Immature natural killer cell (primary cell): ENCODE measurements at regions not wholly inside any gene's neighbourhood (a gene's known extent, or its start where the extent isn't known, plus 50 kb on each side); places are given as distances from the start of the nearest gene placed in this dataset.
"Not testable (repeated sequence)": the region's sequence is repeated elsewhere in the genome, so short reads cannot be mapped to it uniquely, and the experiment has no call there.

ENCODE experiments used
- DNase-seq, 3 donors: peaks; one replicate each; pipeline ENCODE4 v3.0.0; 2022; ENCODE audit warnings: mixed read lengths in 1 of 3
- H3K27ac Mint-ChIP-seq, 6 donors: one replicate each; pipeline ENCODE4 v1.8.0; 2020; ENCODE audit warnings: mixed read lengths in 6 of 6, mild to moderate bottlenecking in 5 of 6, inconsistent platforms in 4 of 6, moderate library complexity in 3 of 6
- H3K27me3 Mint-ChIP-seq, 3 donors: one replicate each; pipeline ENCODE4 v1.8.0; 2020 to 2021; ENCODE audit warnings: low read depth in 3 of 3, mild to moderate bottlenecking in 3 of 3, mixed read lengths in 3 of 3, moderate library complexity in 3 of 3, inconsistent platforms in 1 of 3
- H3K36me3 Mint-ChIP-seq, 3 donors: one replicate each; pipeline ENCODE4 v1.8.0; 2020; ENCODE audit warnings: mixed read lengths in 3 of 3, inconsistent platforms in 2 of 3, mild to moderate bottlenecking in 2 of 3
- H3K4me1 Mint-ChIP-seq, 2 donors: one replicate each; pipeline ENCODE4 v1.8.0; 2020; ENCODE audit warnings: inconsistent platforms in 2 of 2, mild to moderate bottlenecking in 2 of 2, mixed read lengths in 2 of 2, moderate library complexity in 1 of 2
- H3K4me3 Mint-ChIP-seq, 5 donors: one replicate each; pipeline ENCODE4 v1.8.0; 2020; ENCODE audit warnings: mild to moderate bottlenecking in 5 of 5, mixed read lengths in 5 of 5, inconsistent platforms in 3 of 5, moderate library complexity in 3 of 5
- H3K9me3 Mint-ChIP-seq, 6 donors: one replicate each; pipeline ENCODE4 v1.8.0; 2020; ENCODE audit warnings: mild to moderate bottlenecking in 6 of 6, mixed read lengths in 6 of 6, inconsistent platforms in 4 of 6, moderate library complexity in 3 of 6

DNA sequence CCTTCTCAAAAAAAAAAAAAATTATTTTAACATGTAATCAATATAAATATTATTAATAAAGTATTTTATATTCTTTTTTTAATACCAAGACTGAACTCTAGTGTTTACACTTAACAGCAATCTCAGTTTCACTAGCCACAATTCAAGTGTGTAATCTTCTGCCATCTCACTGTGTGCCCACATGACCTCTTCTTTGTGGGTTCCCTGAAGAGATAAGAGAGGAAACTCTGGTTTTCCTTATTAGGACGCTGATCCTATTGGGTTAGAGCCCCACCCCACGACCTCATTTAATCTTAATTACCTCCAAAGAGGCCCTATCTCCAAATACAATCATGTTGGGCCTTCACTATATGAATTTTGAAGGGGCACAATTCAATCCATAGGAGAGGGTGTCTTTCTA lies 177.6 kb downstream of the STK31 start:
- peaks cover 0 to 6% (median 0%) of the 10 kb centered on the region in 3 donors for H3K36me3 Mint-ChIP-seq
- H3K27ac Mint-ChIP-seq, result no peak overlapping the region
- H3K4me3 Mint-ChIP-seq, result no peak overlapping the region
- peaks cover 4 to 10% of the 10 kb centered on the region in 2 donors for H3K4me1 Mint-ChIP-seq
- peaks cover 0 to 2% (median 0%) of the 10 kb centered on the region in 6 donors for H3K9me3 Mint-ChIP-seq
- H3K27me3 Mint-ChIP-seq, result peaks cover 0 to 6% (median 3%) of the 10 kb centered on the region in 3 donors
- DNase-seq, result no peak

DNA sequence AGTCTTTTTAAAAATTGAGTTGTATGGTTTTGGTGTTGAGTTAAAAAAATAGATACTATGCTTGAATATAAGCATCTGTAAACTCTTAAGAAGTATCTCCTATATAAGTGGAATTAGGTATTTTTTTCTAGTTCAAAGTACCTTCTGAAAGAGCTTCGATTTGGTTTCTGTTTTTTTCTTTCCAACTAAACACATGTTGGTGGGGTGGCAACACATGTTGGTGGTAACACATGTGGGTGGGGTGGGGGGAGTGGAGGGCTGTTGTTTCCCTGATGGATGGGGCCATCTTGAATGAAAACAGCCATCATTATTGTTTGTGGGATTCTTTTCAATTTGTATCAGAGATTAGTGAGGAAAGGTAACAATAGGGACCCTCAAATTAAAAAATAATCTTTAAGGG lies 178.9 kb downstream of the STK31 start:
- H3K27ac Mint-ChIP-seq, result no peak overlapping the region
- H3K4me1 Mint-ChIP-seq, result peaks cover 14 to 23% of the 10 kb centered on the region in 2 donors
- H3K4me3 Mint-ChIP-seq, result no peak overlapping the region
- peaks cover 0 to 6% (median 0%) of the 10 kb centered on the region in 3 donors for H3K36me3 Mint-ChIP-seq
- H3K9me3 Mint-ChIP-seq, result peaks cover 0 to 2% (median 0%) of the 10 kb centered on the region in 6 donors
- DNase-seq, result no peak
- peaks cover 0 to 4% (median 3%) of the 10 kb centered on the region in 3 donors for H3K27me3 Mint-ChIP-seq

DNA sequence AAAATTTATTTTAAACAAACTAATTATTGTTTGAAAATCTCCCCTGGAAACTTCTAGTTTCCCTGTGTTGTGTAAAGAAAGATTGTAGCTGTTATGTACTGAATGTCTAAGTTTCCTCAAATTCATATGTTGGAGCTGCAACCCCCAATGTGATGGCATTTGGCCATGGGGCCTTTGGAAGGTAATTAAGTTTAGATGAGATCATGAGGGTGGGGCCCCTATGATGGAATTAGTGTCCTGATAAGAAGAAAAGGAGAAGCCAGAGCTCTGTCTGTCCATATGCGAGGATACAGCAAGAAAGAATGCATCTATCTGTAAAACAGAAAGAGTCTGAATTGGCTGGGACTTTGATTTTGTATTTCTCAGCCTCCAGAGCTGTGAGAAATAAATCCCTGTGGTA lies 179.5 kb downstream of the STK31 start:
- Mint-ChIP-seq H3K36me3 (peaks cover 0 to 6% (median 0%) of the 10 kb centered on the region in 3 donors), H3K9me3 (peaks cover 0 to 2% (median 0%) of the 10 kb centered on the region in 6 donors), H3K27ac (no peak overlapping the region), H3K4me1 (peaks cover 20 to 29% of the 10 kb centered on the region in 2 donors), H3K27me3 (peaks cover 1 to 4% (median 3%) of the 10 kb centered on the region in 3 donors), H3K4me3 (no peak overlapping the region)
- no peak for DNase-seq

DNA sequence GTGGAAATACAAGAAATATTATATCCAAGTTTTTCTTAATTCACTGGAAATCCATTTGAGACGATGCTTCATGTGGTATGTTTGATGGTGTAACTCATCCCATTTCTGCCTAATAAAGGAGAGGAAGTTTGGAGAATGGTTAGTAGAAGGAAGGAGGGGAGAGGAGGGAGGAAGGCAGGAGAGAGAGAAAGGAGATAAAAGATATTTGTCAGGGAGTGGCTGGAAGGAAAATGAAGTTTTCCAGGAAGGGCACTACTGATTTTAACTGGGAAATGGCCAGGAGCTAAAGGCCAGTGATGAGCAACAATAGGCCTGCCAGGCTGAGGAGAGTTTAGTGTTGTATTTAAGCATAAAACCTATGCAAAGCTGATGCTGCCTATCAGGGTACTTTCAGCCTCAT lies 182.0 kb downstream of the STK31 start:
- Mint-ChIP-seq H3K4me1 (peaks cover 35 to 45% of the 10 kb centered on the region in 2 donors), H3K27ac (no peak overlapping the region), H3K9me3 (peaks cover 0 to 2% (median 0%) of the 10 kb centered on the region in 6 donors), H3K4me3 (no peak overlapping the region), H3K27me3 (peaks cover 0 to 3% (median 3%) of the 10 kb centered on the region in 3 donors), H3K36me3 (peaks cover 0 to 6% (median 0%) of the 10 kb centered on the region in 3 donors)
- no peak for DNase-seq

DNA sequence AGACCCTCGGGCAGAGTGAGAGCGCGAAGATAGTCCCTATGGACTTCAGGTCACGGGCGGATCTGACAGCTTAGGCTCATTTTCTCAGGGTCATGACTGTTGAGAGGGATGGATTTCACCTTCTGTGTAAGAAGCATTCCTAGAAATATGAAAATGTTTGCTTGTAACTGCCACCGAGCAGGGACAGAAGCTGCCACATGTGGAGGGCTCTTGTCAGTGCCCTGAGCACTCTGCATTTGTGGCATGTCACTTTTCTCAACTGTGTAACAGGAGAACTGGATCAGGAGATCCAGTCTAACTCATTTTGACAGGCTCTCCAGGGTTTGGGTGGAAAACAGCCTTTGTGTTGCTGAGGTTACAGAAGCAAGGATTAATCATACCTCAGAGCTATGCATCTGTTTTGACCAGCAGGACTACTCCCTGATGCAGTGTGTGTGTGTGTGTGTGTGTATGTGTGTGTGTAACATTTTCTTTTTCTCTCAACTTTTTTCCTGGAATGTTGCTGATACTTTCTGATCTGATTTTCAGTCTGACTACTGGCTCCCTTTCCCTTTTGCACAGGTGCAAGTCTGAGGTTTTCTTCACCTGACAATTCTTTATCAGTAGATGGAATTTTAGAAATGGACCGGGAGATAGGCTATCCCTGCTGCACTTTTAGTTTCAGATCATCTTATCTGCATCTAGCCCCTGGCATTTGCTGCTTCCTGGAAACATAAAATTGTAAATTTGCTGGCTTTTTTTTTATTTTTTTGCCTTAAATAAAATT lies 183.3 kb downstream of the STK31 start:
- Mint-ChIP-seq H3K4me1 (peaks cover 31 to 37% of the 10 kb centered on the region in 2 donors), H3K27ac (peak overlapping the region in 1 of 6 donors; percentile 73), H3K36me3 (peaks cover 0 to 6% (median 0%) of the 10 kb centered on the region in 3 donors), H3K9me3 (peaks cover 0 to 2% (median 0%) of the 10 kb centered on the region in 6 donors), H3K27me3 (peaks cover 0 to 3% (median 3%) of the 10 kb centered on the region in 3 donors), H3K4me3 (peak overlapping the region in 1 of 5 donors; percentile 25)
- DNase-seq, result no peak

DNA sequence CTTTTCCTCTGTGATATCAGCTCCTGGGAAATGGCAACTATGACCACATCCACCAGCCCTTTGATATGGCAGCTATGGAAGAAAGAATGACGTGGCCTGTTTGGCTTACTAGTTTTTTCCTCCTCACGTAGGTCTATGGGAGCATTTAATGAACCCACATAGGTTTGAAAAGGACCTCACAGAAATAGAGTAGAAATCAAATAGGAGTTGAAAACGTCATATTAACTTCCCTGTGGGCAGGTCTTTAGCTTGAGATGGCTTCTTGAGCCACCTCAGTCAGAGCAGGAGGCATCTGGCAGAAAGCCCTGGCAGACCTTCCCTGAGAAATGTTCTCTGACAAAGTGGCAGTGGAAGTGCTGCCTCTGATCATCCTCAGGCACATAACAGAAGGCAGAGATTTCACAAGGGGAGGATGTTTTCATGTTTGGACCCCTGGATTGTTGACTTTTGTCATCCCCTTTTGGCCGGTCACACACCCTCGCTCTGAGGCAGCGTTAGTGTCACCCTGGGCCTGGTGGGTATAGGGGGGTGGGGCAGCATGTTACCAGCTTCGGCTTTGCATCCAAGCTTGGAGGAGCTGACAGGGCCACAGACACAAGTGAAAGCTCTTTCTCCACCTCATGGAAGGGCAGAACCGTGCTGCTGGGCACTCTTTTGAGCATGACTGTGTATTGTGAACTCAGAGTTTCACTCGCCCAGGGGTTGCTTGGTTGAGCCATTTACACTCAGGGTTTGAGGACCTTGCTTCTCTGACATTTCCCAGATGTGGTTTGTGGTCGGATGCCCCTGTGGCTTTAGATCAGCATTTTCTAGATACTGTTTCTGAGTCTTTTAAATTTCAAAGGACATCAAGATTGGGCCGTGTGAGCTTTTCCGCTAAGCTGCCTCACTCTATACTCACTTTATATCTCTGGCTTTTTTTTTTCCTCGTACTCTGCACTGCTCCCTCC lies 184.2 kb downstream of the STK31 start:
- peak; percentile 17 to 29 (median 24) for DNase-seq
- Mint-ChIP-seq H3K9me3 (peaks cover 0 to 2% (median 0%) of the 10 kb centered on the region in 6 donors), H3K36me3 (peaks cover 0 to 6% (median 0%) of the 10 kb centered on the region in 3 donors), H3K27me3 (peaks cover 0 to 3% (median 3%) of the 10 kb centered on the region in 3 donors), H3K4me1 (peaks cover 31 to 36% of the 10 kb centered on the region in 2 donors), H3K4me3 (peak overlapping the region; percentile 70 to 86 (median 77)), H3K27ac (peak overlapping the region; percentile 52 to 86 (median 76))

DNA sequence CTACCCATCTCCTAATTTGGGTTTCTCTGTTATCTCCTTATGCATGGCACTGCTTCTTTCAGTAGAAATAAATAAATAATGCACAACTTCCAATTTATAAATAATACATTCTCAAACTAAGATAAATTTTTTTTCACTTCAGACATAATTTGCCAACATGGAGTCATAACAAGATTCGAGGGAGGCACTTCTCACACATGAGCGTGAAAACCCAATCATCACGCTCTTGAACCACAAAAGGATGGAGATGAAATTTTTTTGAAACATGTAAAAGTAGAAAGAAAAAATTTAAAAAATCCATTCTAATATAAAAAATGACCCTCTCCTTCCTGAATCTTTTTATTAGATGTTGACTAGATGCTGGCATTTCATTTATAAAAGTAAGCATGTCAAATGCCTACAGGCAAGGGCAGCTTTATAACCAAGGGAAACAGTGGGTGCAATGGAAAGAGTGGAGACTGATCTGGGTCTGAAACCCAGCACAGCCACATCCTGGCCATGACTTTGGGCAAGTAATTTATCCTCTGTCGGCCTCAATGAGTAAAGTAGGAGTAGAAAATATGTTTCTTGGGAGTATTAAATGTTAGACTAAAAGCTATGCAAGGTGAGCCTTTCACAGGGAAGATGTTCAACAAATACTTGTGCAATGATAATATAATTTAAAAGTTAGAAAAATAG lies 185.0 kb downstream of the STK31 start:
- Mint-ChIP-seq H3K9me3 (peaks cover 0 to 2% (median 0%) of the 10 kb centered on the region in 6 donors), H3K4me1 (peaks cover 31 to 36% of the 10 kb centered on the region in 2 donors), H3K36me3 (peaks cover 0 to 2% (median 0%) of the 10 kb centered on the region in 3 donors), H3K27me3 (peaks cover 0 to 3% (median 3%) of the 10 kb centered on the region in 3 donors), H3K4me3 (peak overlapping the region; percentile 70 to 86 (median 77)), H3K27ac (peak overlapping the region; percentile 52 to 86 (median 76))
- DNase-seq, result peak in 2 of 3 donors; percentile 1 to 10

DNA sequence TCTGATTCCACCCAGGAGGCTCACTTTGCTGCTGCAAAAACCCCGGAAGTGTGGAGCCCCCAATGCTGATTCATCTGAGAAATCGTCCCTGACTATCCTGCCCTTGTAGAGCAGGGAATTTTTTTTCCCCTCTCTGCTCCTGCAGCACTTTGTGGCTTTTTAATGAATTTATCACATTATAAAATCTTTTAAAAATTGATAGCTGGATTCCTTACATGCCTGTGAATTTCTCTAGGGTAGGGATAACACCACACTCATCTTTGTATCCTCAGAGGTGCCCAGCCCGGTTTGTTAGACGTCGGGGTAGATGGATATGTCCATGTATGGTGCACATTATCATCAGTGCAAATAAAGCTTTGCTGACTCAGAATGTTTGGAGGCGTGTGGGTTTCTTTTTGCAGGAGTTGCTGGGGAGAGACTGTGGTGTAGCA lies 185.7 kb downstream of the STK31 start:
- H3K36me3 Mint-ChIP-seq, result no peaks in the 10 kb centered on the region
- no peak for DNase-seq
- peak overlapping the region in 1 of 6 donors; percentile 69 for H3K27ac Mint-ChIP-seq
- H3K9me3 Mint-ChIP-seq, result peaks cover 0 to under 1% (median 0%) of the 10 kb centered on the region in 6 donors
- peaks cover 0 to 3% (median under 1%) of the 10 kb centered on the region in 3 donors for H3K27me3 Mint-ChIP-seq
- H3K4me1 Mint-ChIP-seq, result peaks cover 31 to 36% of the 10 kb centered on the region in 2 donors
- peak overlapping the region; percentile 30 to 86 (median 77) for H3K4me3 Mint-ChIP-seq

DNA sequence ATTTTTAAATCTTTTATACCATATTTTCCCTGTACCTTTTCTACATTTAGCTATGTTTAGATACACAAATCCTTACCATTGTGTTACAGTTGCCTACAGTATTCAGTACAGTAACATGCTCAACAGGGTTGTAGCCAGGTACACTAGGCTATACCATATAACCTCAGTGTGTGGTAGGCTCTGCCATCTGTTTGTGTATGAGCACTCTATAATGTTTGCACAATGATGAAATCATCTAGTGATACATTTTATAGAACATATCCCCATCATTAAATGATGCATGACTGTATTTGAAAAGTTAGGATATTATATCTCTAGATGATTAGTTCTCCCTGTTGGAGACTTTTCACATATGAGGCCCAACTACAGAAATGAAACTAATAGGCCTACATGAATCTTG lies 188.6 kb downstream of the STK31 start:
- H3K27me3 Mint-ChIP-seq, result peaks cover 0 to 4% (median 0%) of the 10 kb centered on the region in 3 donors
- no peak overlapping the region for H3K4me3 Mint-ChIP-seq
- no peak overlapping the region for H3K27ac Mint-ChIP-seq
- DNase-seq, result no peak
- H3K4me1 Mint-ChIP-seq, result peaks cover 25% of the 10 kb centered on the region in 2 donors
- peaks cover 0 to 3% (median 0%) of the 10 kb centered on the region in 3 donors for H3K36me3 Mint-ChIP-seq
- H3K9me3 Mint-ChIP-seq, result no peaks in the 10 kb centered on the region

DNA sequence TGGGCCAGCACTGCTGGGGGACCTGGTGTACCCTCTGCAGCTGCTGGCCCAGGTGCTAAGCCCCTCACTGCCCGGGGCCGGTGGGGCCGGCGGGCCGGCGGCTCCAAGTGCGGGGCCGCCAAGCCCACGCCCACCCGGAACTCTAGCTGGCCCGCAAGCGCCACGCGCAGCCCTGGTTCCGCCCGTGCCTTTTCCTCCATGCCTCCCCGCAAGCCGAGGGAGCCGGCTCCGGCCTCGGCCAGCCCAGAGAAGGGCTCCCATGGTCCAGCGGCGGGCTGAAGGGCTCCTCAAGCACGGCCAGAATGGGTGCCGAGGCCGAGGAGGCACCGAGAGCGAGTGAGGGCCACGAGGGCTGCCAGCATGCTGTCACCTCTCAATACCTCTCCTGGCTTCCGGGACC lies 194.9 kb downstream of the STK31 start:
- not testable (repeated sequence) for DNase-seq, H3K27me3 Mint-ChIP-seq, H3K27ac Mint-ChIP-seq, H3K4me3 Mint-ChIP-seq, H3K9me3 Mint-ChIP-seq, H3K4me1 Mint-ChIP-seq, H3K36me3 Mint-ChIP-seq

DNA sequence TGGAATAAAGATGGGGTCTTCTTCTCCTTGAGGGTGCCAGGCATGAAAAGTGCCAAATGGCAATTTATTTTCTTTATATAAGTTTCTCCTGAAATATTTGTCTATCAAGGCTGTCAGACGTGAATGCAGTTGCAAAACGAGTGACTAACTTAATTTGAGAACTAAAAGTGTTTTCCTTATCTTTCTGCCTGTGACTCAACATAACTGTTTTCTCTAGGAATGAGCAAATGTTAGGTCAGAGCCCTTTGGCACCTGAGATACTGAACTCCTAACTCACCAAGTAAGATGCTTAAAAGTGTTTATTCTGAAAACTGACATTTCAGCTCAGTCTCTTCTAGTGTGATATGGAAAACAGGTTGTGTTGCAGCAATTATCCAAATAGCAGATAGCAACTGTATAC lies 197.0 kb downstream of the STK31 start:
- peaks cover 2 to 7% (median 3%) of the 10 kb centered on the region in 3 donors for H3K27me3 Mint-ChIP-seq
- no peak overlapping the region for H3K27ac Mint-ChIP-seq
- H3K4me1 Mint-ChIP-seq, result no peaks in the 10 kb centered on the region
- H3K36me3 Mint-ChIP-seq, result peaks cover 0 to 2% (median 0%) of the 10 kb centered on the region in 3 donors
- no peak for DNase-seq
- H3K9me3 Mint-ChIP-seq, result peaks cover 0 to 5% (median 0%) of the 10 kb centered on the region in 6 donors
- H3K4me3 Mint-ChIP-seq, result no peak overlapping the region

DNA sequence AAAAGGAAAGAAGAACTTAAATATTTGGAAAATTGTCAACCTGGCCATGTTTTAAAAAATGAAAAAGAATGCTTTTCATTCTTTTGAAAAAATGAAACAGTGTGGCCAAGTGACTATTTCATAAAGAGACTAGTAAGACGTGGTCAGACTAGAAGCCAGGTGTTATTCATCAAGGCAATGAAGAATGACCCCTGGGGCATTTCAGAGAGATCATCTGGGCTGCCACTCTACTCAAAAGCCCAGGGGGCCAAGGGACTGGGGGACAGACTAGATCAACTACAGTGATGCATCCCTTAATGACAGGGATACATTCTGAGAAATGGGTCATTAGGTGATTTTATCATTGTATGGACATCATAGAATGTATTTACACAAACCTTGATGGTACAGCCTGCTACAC lies 199.4 kb downstream of the STK31 start:
- Mint-ChIP-seq H3K27ac (no peak overlapping the region), H3K4me3 (no peak overlapping the region), H3K36me3 (no peaks in the 10 kb centered on the region), H3K9me3 (peaks cover 0 to 4% (median 0%) of the 10 kb centered on the region in 6 donors), H3K4me1 (no peaks in the 10 kb centered on the region), H3K27me3 (peaks cover 0 to 7% (median 3%) of the 10 kb centered on the region in 3 donors)
- DNase-seq, result no peak

DNA sequence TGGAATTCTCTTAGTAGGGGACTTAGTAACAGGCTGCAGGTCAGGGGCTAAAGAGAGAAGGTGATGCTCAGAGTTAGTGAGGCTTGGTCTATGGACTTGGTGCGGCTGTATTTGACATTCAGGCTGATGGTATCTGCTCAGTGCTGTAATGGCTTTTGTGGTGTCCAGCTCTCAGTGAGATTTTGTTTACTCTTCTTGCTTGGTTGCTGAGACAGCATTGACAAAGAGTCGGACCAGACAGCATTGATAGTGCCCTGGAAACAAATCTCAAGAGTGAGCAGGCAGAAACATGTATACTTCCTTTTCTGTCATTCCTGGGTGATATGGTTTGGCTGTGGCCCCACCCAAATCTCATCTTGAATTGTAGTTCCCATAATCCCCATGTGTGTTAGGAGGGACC lies 202.0 kb downstream of the STK31 start:
- peaks cover 0 to 4% (median 0%) of the 10 kb centered on the region in 6 donors for H3K9me3 Mint-ChIP-seq
- H3K4me1 Mint-ChIP-seq, result no peaks in the 10 kb centered on the region
- no peaks in the 10 kb centered on the region for H3K36me3 Mint-ChIP-seq
- peaks cover 0 to 7% (median 3%) of the 10 kb centered on the region in 3 donors for H3K27me3 Mint-ChIP-seq
- H3K27ac Mint-ChIP-seq, result no peak overlapping the region
- no peak for DNase-seq
- H3K4me3 Mint-ChIP-seq, result no peak overlapping the region
